ENCODE measurements at regions not wholly inside any gene's neighbourhood (a gene's known extent, or its start where the extent isn't known, plus 50 kb on each side); places are given as distances from the start of the nearest gene placed in this dataset.
"Not testable (repeated sequence)": the region's sequence is repeated elsewhere in the genome, so short reads cannot be mapped to it uniquely, and the experiment has no call there.

- no peak overlapping the region for H3K27ac Mint-ChIP-seq (ENCODE audit: unreplicated experiment)
- H3K27me3 Mint-ChIP-seq (ENCODE audit: unreplicated experiment): no peaks in the 10 kb centered on the region
- no peaks in the 10 kb centered on the region for H3K36me3 Mint-ChIP-seq (ENCODE audit: unreplicated experiment)
- no peaks in the 10 kb centered on the region for H3K4me1 Mint-ChIP-seq (ENCODE audit: low read depth, unreplicated experiment)
- TF ChIP-seq, protein P1, sequence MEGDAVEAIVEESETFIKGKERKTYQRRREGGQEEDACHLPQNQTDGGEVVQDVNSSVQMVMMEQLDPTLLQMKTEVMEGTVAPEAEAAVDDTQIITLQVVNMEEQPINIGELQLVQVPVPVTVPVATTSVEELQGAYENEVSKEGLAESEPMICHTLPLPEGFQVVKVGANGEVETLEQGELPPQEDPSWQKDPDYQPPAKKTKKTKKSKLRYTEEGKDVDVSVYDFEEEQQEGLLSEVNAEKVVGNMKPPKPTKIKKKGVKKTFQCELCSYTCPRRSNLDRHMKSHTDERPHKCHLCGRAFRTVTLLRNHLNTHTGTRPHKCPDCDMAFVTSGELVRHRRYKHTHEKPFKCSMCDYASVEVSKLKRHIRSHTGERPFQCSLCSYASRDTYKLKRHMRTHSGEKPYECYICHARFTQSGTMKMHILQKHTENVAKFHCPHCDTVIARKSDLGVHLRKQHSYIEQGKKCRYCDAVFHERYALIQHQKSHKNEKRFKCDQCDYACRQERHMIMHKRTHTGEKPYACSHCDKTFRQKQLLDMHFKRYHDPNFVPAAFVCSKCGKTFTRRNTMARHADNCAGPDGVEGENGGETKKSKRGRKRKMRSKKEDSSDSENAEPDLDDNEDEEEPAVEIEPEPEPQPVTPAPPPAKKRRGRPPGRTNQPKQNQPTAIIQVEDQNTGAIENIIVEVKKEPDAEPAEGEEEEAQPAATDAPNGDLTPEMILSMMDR (IDR thresholded peaks at IDR 0.05; ENCODE audit: partially characterized antibody, unreplicated experiment): no peak
- no peaks in the 10 kb centered on the region for H3K9me3 Mint-ChIP-seq (ENCODE audit: unreplicated experiment)
- DNase-seq: no peak
- H3K4me3 Mint-ChIP-seq (ENCODE audit: unreplicated experiment): no peak overlapping the region
These were observed 322.8 kb downstream of the RAP2B start for GRCh38 chr3:153484842-153485241.

DNA sequence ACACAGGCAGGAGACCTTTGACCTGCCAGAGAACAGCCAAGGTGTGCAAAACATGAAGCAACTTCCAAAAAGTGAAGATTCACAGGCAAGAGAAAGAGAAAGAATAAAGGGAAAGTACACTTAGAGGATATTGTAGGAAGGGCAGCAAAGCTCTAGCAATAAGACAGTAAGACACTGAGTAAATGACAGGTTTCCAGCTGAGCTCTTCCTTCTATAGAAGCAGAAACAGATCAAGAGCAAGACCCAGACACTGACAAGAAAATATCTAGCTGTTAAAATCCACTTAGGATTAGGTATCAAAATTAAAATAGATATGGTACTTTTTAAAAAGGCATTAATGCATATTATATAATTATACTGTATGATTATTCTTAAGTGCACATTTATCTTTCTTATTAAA lies 333.4 kb downstream of the RAP2B start:
- H3K27ac Mint-ChIP-seq (ENCODE audit: unreplicated experiment): no peak overlapping the region

DNA sequence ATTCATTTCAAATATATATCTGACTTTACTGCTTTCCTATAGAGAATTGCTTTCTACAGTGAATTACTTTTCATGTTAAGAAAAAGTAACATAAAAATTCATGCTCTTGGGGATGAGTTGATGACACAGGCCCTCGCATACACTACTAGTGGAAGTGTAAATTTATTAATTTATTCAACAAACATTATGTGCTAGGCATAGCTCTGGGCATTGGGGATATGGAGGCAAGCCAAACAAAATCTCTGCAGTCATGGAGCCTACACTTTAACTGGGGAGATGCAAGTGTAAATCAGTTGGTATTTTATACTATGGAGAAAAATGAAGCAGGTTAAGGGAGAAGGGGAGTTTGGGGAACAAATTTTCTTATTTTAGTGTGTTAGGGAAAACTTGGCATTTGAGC lies 340.7 kb downstream of the RAP2B start:
- no peak for DNase-seq
- H3K36me3 Mint-ChIP-seq (ENCODE audit: unreplicated experiment): no peaks in the 10 kb centered on the region
- TF ChIP-seq, protein P1 (IDR thresholded peaks at IDR 0.05; ENCODE audit: partially characterized antibody, unreplicated experiment): no peak
- H3K9me3 Mint-ChIP-seq (ENCODE audit: unreplicated experiment): no peaks in the 10 kb centered on the region
- no peak overlapping the region for H3K4me3 Mint-ChIP-seq (ENCODE audit: unreplicated experiment)
- H3K27ac Mint-ChIP-seq (ENCODE audit: unreplicated experiment): no peak overlapping the region
- H3K4me1 Mint-ChIP-seq (ENCODE audit: low read depth, unreplicated experiment): no peaks in the 10 kb centered on the region
- H3K27me3 Mint-ChIP-seq (ENCODE audit: unreplicated experiment): no peaks in the 10 kb centered on the region

More for the DNA sequence above, 333.4 kb downstream of the RAP2B start:
- H3K36me3 Mint-ChIP-seq (ENCODE audit: unreplicated experiment): no peaks in the 10 kb centered on the region
- H3K9me3 Mint-ChIP-seq (ENCODE audit: unreplicated experiment): no peaks in the 10 kb centered on the region
- no peaks in the 10 kb centered on the region for H3K4me1 Mint-ChIP-seq (ENCODE audit: low read depth, unreplicated experiment)
- H3K27me3 Mint-ChIP-seq (ENCODE audit: unreplicated experiment): peaks cover 3% of the 10 kb centered on the region
- DNase-seq: no peak
- H3K4me3 Mint-ChIP-seq (ENCODE audit: unreplicated experiment): no peak overlapping the region
- TF ChIP-seq, protein P1 (IDR thresholded peaks at IDR 0.05; ENCODE audit: partially characterized antibody, unreplicated experiment): no peak

DNA sequence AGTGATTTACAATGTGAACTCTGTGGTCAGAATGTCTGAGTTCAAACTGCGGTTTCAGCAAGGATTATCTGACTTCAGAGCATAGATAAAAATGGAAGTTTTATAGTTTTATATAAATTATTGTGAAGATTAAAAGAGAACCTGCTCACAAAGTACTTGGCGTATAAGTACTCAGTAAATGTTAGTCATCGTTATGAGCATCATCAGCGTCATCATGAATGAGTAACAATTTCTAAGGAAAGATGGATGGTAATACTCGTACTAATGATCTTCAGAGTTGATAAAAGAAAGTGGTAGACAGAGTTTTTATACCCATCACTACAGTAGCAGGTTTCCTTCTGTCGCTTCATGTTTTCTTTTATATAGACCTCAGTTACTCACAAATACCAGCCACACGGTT lies 341.8 kb downstream of the RAP2B start:
- Mint-ChIP-seq H3K4me1 (ENCODE audit: low read depth, unreplicated experiment) (no peaks in the 10 kb centered on the region), H3K27me3 (ENCODE audit: unreplicated experiment) (no peaks in the 10 kb centered on the region), H3K36me3 (ENCODE audit: unreplicated experiment) (no peaks in the 10 kb centered on the region), H3K27ac (ENCODE audit: unreplicated experiment) (no peak overlapping the region), H3K4me3 (ENCODE audit: unreplicated experiment) (no peak overlapping the region), H3K9me3 (ENCODE audit: unreplicated experiment) (no peaks in the 10 kb centered on the region)
- TF ChIP-seq, protein P1 (IDR thresholded peaks at IDR 0.05; ENCODE audit: partially characterized antibody, unreplicated experiment): no peak
- no peak for DNase-seq

GRCh38 chr3:153506205-153506604 lies 344.2 kb downstream of the RAP2B start:
- H3K27me3 Mint-ChIP-seq (ENCODE audit: unreplicated experiment); H3K4me1 Mint-ChIP-seq (ENCODE audit: low read depth, unreplicated experiment); H3K36me3 Mint-ChIP-seq (ENCODE audit: unreplicated experiment); H3K9me3 Mint-ChIP-seq (ENCODE audit: unreplicated experiment); H3K4me3 Mint-ChIP-seq (ENCODE audit: unreplicated experiment); DNase-seq; H3K27ac Mint-ChIP-seq (ENCODE audit: unreplicated experiment): not testable (repeated sequence)

GRCh38 chr3:153506686-153507085 lies 344.7 kb downstream of the RAP2B start:
- not testable (repeated sequence) for H3K27ac Mint-ChIP-seq (ENCODE audit: unreplicated experiment); H3K36me3 Mint-ChIP-seq (ENCODE audit: unreplicated experiment); H3K4me3 Mint-ChIP-seq (ENCODE audit: unreplicated experiment); H3K4me1 Mint-ChIP-seq (ENCODE audit: low read depth, unreplicated experiment); DNase-seq; H3K27me3 Mint-ChIP-seq (ENCODE audit: unreplicated experiment); H3K9me3 Mint-ChIP-seq (ENCODE audit: unreplicated experiment)
